Dedifferentiated amniotic fluid mesenchymal stem cell (primary cell): ENCODE measurements at regions not wholly inside any gene's neighbourhood (a gene's known extent, or its start where the extent isn't known, plus 50 kb on each side); places are given as distances from the start of the nearest gene placed in this dataset.
"Not testable (repeated sequence)": the region's sequence is repeated elsewhere in the genome, so short reads cannot be mapped to it uniquely, and the experiment has no call there.

Source experiments
- DNase-seq: peaks from one replicate; pipeline ENCODE4 v3.0.0-alpha.2; 2016; ENCODE audit errors: extremely low spot score

- DNase-seq: no peak
Observed at GRCh38 chr5:119895066-119895465, 265.7 kb downstream of the FAM170A start.

GRCh38 chr5:119896826-119897536, 267.6 kb downstream of the FAM170A start:
- no peak for DNase-seq

GRCh38 chr5:119897537-119898370, 268.4 kb downstream of the FAM170A start:
- DNase-seq: no peak

DNA sequence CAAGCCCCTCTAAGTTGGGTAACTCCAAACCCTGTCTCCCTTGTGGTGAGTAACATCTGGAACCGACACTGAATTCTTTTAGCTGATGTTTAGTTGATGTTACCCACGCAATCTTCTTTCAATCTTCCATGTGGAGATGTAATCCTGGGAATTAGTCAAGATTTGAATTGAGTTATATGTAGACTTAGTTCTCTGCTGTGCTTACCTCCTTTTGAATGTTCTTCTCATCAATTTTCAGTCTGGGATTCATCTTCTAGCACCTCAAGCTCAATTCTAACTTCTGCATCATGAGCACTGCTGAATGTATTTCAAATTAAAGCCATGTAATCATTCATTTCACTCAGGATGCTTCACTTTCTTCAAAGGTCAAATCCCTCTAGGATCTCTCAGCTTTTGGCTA, 270.6 kb downstream of the FAM170A start:
- no peak for DNase-seq

- no peak for DNase-seq
Observed at GRCh38 chr5:119902593-119902992, 273.2 kb downstream of the FAM170A start.

DNA sequence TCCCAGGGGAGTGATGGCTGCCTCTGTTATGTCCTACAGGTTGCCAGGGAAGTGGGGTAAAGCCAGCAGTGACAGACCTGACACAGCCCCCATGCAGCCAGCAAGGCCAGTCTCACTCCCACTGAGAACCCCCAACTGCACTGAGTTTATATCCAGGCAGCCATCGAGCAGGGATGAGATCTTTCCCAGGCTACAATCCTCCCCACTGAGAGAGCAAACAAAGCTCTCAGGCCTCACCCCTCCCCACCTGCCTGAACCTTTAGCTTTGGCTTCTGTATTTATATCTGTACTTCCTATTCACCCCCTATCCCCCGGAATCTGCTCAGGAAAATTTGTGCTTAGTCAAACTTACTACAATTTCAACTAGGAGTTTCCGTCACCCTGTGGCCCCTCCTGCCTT, 284.1 kb downstream of the FAM170A start:
- DNase-seq: no peak

GRCh38 chr5:119919279-119919678, 289.9 kb downstream of the FAM170A start:
- DNase-seq: no peak

DNA sequence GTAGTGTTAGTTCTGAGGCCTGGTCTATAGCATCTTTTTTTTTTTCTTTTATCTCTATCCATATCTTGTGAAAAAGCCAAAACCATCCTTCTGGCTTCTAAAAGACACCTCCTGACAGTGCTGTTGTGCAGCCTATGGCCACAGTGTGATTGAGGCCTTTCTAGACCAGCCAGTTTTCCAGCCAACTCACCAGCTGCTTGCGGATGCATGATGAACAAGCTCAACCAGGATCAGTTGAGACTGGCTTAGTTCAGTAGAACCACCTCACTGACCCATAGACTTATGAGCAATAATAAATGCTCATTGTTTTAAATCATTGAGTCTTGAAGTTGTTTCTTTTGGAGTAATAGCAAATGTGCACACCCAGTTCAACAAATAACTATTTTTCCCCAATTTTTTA, 296.9 kb downstream of the FAM170A start:
- no peak for DNase-seq

- DNase-seq: no peak
Observed at GRCh38 chr5:119928974-119929373, 299.6 kb downstream of the FAM170A start.

DNA sequence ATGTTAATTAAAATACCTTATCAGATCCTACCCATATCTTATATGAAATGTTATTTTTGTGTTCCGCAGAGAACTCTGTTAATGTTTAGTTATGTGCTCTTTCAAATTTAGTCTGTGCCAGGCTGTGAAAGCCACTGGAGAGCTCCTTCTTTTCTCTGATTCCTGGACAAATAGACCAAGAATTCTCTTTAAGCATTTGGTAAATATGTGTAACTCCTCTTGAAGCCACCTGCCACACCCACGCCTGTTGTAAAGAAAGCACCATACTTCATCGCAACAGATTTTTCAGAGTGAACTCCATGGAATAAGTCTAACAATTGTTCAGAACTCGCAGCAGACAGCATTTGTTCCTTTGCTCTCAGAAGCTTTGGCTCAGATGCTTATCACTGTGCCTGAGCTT, 301.1 kb downstream of the FAM170A start:
- no peak for DNase-seq

GRCh38 chr5:119943148-119943547, 313.8 kb downstream of the FAM170A start:
- DNase-seq: no peak

GRCh38 chr5:119945691-119946090, 316.3 kb downstream of the FAM170A start:
- no peak for DNase-seq

DNA sequence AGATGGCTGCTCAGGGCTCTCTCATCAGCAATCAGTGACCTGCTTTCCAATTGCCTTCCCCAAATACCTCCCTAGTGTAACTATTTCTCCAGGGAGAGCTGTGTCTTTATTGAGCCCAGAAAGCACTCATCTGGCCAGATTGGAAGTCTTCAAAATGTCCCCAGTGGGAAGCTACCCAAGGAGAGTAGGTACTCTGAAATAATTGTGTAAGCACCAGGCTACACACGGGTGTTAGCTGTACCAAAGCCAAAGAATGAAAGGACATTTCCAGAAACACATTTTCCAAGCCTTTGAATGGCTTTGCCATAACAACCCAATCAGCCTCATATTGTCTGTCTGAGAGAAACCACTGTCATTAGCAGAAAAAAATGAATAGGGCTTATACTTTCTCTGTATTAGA, 318.8 kb downstream of the FAM170A start:
- DNase-seq: no peak

- no peak for DNase-seq
Observed at GRCh38 chr5:119949426-119949999, 320.2 kb downstream of the FAM170A start.

DNA sequence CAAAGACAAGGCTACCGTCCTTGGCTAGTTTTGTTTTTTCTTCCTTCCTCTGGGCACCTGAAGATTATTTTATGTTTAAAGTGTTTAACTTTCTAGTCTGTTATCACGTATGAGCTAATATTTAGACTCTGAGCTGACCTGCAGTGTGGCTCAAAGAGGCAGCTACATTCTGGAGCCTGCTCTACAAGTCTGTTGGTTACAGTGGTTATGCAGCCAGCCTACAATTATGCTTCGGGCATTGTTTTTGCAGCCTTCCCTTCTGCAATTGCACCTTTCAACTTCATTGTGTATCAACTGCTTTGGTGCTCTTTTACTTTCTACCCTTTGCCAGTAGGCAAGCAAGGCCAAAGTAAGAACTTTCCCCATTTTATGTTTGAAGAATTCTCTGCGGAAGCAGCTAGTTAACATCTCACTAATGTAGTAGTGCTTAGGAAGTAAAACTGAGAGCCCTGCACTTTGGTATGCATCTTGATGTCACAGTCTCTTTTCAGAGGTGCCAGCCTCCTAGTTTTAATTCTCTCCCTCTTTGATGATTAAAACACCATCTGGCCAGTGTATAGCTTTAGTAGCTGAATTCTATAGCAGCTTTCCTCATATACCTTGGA, 322.1 kb downstream of the FAM170A start:
- no peak for DNase-seq

- DNase-seq: no peak
Observed at GRCh38 chr5:119953474-119953873, 324.1 kb downstream of the FAM170A start.

DNA sequence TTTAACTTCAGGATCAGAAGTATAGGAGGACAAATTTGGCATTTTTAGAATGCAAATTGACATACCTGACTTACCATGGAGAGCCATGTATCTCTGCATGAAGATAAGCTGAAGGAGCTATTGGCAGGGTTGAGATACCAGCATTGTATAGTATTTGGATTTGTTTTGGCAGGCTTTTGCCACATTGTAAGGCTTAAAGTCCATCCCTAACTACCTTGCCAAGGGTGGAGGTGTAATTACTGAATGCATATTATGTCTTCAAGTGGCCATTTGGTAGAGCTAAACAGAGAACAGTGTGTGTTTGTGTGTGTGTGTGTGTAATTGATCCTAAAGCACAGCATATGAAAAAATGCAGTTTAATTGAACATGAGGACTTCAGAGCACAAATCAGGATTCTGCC, 324.7 kb downstream of the FAM170A start:
- DNase-seq: no peak

DNA sequence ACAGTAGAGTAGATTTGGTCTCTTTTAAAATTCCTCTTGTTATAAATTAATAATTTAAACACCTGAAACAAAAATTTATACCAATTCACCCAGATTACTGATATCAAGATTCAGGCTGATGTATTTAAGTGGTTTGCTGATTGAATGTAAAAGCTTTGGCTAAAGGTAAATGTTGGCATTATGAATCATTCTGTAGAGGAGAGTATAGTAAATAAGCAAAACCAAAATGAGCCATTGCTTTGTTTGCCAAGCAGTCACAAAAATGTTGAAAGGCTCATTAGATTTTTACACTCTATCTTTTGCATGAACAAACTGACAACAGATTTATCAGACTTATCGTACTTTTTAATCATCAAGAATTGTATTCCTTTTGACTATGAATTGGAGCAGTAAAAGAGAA, 332.6 kb downstream of the FAM170A start:
- DNase-seq: no peak

GRCh38 chr5:119966028-119966427, 336.7 kb downstream of the FAM170A start:
- no peak for DNase-seq

- no peak for DNase-seq
Observed at GRCh38 chr5:119968690-119969089, 339.3 kb downstream of the FAM170A start.

DNA sequence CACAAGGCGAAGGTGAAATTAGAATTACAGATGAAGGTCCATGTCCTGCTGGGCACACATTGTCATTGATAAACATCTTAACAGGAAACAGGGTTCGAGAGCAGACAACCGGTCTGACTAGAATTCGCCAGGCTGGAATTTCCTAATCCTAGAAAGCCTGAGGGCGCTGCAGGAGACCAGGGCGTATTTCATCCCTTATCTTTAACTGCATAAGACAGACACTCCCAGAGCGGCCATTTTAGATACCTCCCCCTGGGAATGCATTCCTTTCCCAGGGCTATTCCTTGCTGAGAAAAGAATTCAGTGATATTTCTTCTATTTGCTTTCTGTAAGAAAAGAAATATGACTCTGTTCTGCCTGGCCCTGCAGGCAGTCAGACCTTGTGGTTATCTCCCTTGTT, 357.7 kb downstream of the FAM170A start:
- DNase-seq: not testable (repeated sequence)

DNA sequence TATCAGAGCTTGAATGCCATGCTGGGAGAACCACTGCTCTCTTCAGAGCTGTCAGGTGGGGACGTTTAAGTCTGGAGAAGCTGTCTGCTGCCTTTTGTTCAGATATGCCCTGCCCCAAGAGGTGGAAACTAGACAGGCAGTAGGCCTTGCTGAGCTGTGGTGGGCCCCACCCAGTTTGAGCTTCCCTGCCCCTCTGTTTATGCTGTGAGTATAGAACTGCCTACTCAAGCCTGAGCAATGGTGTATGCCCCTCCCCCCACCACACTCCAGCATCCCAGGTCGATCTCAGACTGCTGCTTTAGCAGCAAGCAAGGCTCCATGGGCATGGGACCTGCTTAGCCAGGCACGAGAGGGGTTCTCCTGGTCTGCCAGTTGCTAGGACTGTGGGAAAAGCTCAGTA, 362.3 kb downstream of the FAM170A start:
- DNase-seq: no peak

GRCh38 chr5:119996128-119996527, 366.8 kb downstream of the FAM170A start:
- no peak for DNase-seq
